Mesothelial cell of epicardium (in vitro differentiated cells): ENCODE measurements at regions not wholly inside any gene's neighbourhood (a gene's known extent, or its start where the extent isn't known, plus 50 kb on each side); places are given as distances from the start of the nearest gene placed in this dataset.

Experiments
- DNase-seq, 2 experiments: peaks; one replicate each; pipeline ENCODE4 v3.0.0; 2021; ENCODE audit warnings: low spot score in 2 of 2; ENCODE audit not compliant: unreplicated experiment in 2 of 2
- H3K27ac Mint-ChIP-seq: 2 replicates; pipeline ENCODE4 v1.8.0; 2021; ENCODE audit warnings: mixed read lengths
- H3K27me3 Mint-ChIP-seq: 2 replicates; pipeline ENCODE4 v1.8.0; 2021; ENCODE audit warnings: low read depth, mixed read lengths
- H3K36me3 Mint-ChIP-seq: 2 replicates; pipeline ENCODE4 v1.8.0; 2021; ENCODE audit warnings: mixed read lengths
- H3K4me1 Mint-ChIP-seq: 2 replicates; pipeline ENCODE4 v1.8.0; 2021; ENCODE audit warnings: mixed read lengths
- H3K4me3 Mint-ChIP-seq: 2 replicates; pipeline ENCODE4 v1.8.0; 2021; ENCODE audit warnings: mild to moderate bottlenecking, moderate library complexity, mixed read lengths
- H3K9me3 Mint-ChIP-seq: 2 replicates; pipeline ENCODE4 v1.8.0; 2021; ENCODE audit warnings: mixed read lengths
- TF ChIP-seq, protein P1 (sequence below): fragments of 200-600 bp; sonication (generic); IDR thresholded peaks from one replicate; pipeline ENCODE4 v1.5.0; 2021; ENCODE audit warnings: antibody characterized with exemption; ENCODE audit not compliant: unreplicated experiment

- H3K36me3 Mint-ChIP-seq, result no peaks in the 10 kb centered on the region
- H3K27me3 Mint-ChIP-seq, result peaks cover 10% of the 10 kb centered on the region
- peaks cover 29% of the 10 kb centered on the region for H3K9me3 Mint-ChIP-seq
- peaks cover 9% of the 10 kb centered on the region for H3K4me1 Mint-ChIP-seq
- TF ChIP-seq, protein P1, sequence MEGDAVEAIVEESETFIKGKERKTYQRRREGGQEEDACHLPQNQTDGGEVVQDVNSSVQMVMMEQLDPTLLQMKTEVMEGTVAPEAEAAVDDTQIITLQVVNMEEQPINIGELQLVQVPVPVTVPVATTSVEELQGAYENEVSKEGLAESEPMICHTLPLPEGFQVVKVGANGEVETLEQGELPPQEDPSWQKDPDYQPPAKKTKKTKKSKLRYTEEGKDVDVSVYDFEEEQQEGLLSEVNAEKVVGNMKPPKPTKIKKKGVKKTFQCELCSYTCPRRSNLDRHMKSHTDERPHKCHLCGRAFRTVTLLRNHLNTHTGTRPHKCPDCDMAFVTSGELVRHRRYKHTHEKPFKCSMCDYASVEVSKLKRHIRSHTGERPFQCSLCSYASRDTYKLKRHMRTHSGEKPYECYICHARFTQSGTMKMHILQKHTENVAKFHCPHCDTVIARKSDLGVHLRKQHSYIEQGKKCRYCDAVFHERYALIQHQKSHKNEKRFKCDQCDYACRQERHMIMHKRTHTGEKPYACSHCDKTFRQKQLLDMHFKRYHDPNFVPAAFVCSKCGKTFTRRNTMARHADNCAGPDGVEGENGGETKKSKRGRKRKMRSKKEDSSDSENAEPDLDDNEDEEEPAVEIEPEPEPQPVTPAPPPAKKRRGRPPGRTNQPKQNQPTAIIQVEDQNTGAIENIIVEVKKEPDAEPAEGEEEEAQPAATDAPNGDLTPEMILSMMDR, result no peak
- H3K27ac Mint-ChIP-seq, result no peak overlapping the region
- DNase-seq, result no peak
- H3K4me3 Mint-ChIP-seq, result no peak overlapping the region
Measured at GRCh38 chr7:45290880-45291279, 133.3 kb downstream of the RAMP3 start.

GRCh38 chr7:45292481-45292880, 134.9 kb downstream of the RAMP3 start:
- H3K4me1 Mint-ChIP-seq, result peaks cover 9% of the 10 kb centered on the region
- H3K4me3 Mint-ChIP-seq, result no peak overlapping the region
- no peaks in the 10 kb centered on the region for H3K36me3 Mint-ChIP-seq
- no peak for DNase-seq
- TF ChIP-seq, protein P1, result no peak
- peaks cover 25% of the 10 kb centered on the region for H3K9me3 Mint-ChIP-seq
- peaks cover 14% of the 10 kb centered on the region for H3K27me3 Mint-ChIP-seq
- no peak overlapping the region for H3K27ac Mint-ChIP-seq

DNA sequence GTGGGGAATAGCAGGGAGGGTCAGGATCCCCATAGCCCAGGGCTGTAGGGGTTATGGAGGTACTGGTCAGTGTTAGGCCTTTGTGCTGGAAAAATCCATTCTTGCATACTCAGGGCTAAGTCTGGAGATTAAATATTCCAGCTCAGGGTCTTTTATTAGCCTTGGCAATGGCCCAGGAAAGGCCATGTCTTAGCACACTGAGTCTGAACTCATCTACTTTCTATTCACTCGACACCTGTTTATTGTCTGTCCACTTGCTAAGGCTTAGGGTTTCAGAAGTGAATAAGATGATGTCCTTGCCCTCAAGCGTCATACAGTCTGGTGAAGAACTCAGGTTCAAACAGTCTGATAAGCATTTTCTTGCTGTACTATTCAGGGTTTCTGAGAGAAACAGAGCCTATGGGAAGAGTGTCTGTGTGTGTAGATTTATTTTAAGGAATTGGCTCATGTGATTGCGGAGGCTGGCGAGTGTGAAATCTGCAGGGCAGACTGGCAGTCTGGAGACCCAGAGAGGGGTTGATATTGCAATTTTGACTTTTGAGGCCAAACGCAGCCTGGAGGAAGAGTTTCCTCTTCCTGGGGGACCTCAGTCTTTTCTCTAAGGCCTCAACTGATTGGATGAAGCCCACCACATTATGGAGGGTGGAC, 135.8 kb downstream of the RAMP3 start:
- TF ChIP-seq, protein P1, result no peak
- H3K27ac Mint-ChIP-seq, result no peak overlapping the region
- no peak for DNase-seq
- H3K4me3 Mint-ChIP-seq, result no peak overlapping the region
- peaks cover 19% of the 10 kb centered on the region for H3K9me3 Mint-ChIP-seq
- peaks cover 14% of the 10 kb centered on the region for H3K27me3 Mint-ChIP-seq
- H3K36me3 Mint-ChIP-seq, result no peaks in the 10 kb centered on the region
- peaks cover 9% of the 10 kb centered on the region for H3K4me1 Mint-ChIP-seq

- H3K4me1 Mint-ChIP-seq, result peaks cover 9% of the 10 kb centered on the region
- no peak overlapping the region for H3K4me3 Mint-ChIP-seq
- DNase-seq, result no peak
- no peaks in the 10 kb centered on the region for H3K36me3 Mint-ChIP-seq
- peaks cover 17% of the 10 kb centered on the region for H3K27me3 Mint-ChIP-seq
- H3K27ac Mint-ChIP-seq, result no peak overlapping the region
- TF ChIP-seq, protein P1, result no peak
- H3K9me3 Mint-ChIP-seq, result peaks cover 11% of the 10 kb centered on the region
Measured at GRCh38 chr7:45294559-45294958, 137.0 kb downstream of the RAMP3 start.

- peaks cover 9% of the 10 kb centered on the region for H3K4me1 Mint-ChIP-seq
- H3K36me3 Mint-ChIP-seq, result no peaks in the 10 kb centered on the region
- peaks cover 19% of the 10 kb centered on the region for H3K27me3 Mint-ChIP-seq
- TF ChIP-seq, protein P1, result no peak
- H3K9me3 Mint-ChIP-seq, result peaks cover 11% of the 10 kb centered on the region
- H3K27ac Mint-ChIP-seq, result no peak overlapping the region
- no peak overlapping the region for H3K4me3 Mint-ChIP-seq
- no peak for DNase-seq
Measured at GRCh38 chr7:45295222-45295621, 137.6 kb downstream of the RAMP3 start.

DNA sequence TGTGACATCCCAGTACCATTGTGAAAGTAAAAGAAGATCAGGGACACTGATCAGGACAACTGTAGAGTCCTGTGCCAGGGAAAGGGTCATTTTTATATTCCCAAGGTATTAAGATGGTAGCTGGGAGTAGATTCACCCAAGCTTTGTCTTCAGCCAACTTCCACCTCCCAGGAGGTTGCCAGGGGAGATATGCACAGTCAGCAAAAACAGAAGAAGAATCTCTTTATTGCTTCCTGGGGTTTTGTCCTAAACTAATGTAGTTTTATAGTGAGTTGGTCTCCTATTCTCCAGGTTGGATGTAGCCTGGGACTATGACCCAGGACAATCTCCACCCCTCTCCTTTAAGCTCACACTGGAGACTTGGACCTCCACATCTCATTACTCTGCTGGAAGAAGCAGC, 139.2 kb downstream of the RAMP3 start:
- TF ChIP-seq, protein P1, result no peak
- no peak overlapping the region for H3K4me3 Mint-ChIP-seq
- no peak overlapping the region for H3K27ac Mint-ChIP-seq
- H3K9me3 Mint-ChIP-seq, result peaks cover 18% of the 10 kb centered on the region
- H3K4me1 Mint-ChIP-seq, result peaks cover 9% of the 10 kb centered on the region
- no peak for DNase-seq
- H3K36me3 Mint-ChIP-seq, result no peaks in the 10 kb centered on the region
- H3K27me3 Mint-ChIP-seq, result peaks cover 21% of the 10 kb centered on the region
